Ramos (cell line): ENCODE measurements at regions not wholly inside any gene's neighbourhood (a gene's known extent, or its start where the extent isn't known, plus 50 kb on each side); places are given as distances from the start of the nearest gene placed in this dataset.
"Not testable (repeated sequence)": the region's sequence is repeated elsewhere in the genome, so short reads cannot be mapped to it uniquely, and the experiment has no call there.

Experiments
- in situ Hi-C: fragments of 300-500 bp; cut with MboI; formaldehyde crosslinking; loops from one replicate; pipeline ENCODE4 v1.14.3; 2022; ENCODE audit warnings: low sequenced_read_pairs; ENCODE audit not compliant: unreplicated experiment

DNA sequence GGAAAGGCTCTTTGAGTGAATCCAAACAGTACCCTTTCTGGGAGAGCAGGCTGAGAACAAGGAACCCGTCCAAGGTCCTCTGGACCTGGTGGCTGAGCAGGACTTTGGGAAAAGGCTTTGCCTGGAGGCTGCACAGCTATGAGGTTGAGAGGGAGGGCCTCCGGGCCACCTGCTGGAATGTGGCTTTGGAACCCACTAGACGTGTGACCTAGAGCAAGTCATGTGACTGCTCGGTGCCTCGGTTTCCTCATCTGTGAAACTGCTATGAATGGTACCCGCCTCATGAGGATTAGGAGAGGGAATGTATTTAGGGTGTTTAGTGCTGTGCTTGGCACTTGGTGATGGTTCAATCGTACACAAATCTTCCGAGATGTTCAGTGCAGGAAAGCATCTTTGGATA lies 50.4 kb downstream of the HAPSTR1 start:
- in situ Hi-C loops = loop anchor here (25.0 kb wide), 2 partner anchors 480 to 580 kb away; partner anchors contain the start of gene ABAT

DNA sequence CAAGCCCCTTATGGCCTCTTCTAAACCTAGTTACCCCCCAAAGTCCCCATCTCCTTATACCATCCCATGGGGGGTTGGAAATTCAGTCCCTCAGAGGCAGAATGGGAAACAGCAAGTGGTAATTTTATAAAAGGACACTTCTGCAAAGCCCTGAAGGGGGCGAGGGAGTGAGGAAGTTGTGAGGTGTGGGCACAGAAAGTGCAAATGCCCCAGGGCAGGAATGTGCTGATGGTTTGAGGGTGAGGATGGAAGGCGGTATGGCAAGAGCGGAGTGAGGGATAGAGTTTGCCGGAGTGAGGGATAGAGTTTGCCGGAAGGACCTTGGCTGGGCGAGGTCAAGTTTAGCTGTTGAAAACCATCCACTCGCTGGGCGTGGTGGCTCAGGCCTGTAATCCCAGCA lies 52.7 kb downstream of the HAPSTR1 start:
- in situ Hi-C loops = loop anchor here (25.0 kb wide), 2 partner anchors 482 to 582 kb away; partner anchors contain the start of gene ABAT

DNA sequence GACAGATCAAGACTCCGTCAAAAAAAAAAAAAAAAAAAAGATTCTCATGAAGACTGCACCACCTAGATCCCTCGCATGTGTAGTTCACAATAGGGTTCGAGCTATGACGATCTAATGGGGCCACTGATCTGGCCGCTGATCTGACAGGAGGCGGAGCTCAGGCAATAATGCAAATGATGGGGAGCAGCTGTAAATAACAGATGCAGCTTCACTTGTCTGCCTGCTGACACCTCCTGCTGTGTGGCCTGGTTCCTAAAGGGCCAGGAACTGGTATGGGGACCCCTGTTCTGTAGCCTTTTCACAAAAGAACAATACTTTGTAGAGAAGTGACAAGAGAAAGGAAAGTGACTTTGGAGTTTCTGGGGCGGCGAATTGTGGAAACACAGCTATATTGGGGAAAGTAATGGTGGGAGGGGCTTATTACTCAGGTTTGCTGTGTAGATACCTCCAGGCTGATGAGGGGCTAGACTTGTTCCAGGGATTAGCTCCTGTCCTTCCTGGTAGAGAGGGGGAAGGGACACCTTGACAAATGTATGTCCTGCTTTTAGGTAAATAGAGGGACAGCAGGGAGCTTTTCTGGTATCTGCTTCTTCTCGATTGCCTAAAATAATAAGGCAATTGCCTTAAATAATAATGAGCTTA lies 57.1 kb downstream of the HAPSTR1 start:
- in situ Hi-C loops = loop anchor here (25.0 kb wide), 2 partner anchors 486 to 586 kb away; partner anchors contain the start of gene ABAT

DNA sequence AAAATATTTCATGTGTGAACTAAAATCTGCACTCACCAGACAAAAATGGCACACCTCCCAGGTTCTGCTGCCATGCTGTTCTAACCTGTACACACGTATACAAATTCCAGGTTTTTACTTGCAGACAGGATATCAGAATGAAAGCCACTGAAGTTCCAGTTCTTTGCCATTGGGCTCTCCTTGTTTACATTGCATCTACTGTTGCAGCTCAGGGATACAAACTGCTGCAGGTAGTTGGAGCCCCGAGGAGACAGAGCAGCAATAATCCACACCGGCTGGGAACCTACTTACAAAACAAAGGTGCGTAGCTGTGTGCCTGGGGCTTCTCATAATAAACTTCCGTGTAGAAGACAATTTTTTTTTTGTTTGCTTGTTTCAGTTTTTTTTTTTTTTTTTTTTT lies 59.6 kb downstream of the HAPSTR1 start:
- in situ Hi-C loops = no loop called here

DNA sequence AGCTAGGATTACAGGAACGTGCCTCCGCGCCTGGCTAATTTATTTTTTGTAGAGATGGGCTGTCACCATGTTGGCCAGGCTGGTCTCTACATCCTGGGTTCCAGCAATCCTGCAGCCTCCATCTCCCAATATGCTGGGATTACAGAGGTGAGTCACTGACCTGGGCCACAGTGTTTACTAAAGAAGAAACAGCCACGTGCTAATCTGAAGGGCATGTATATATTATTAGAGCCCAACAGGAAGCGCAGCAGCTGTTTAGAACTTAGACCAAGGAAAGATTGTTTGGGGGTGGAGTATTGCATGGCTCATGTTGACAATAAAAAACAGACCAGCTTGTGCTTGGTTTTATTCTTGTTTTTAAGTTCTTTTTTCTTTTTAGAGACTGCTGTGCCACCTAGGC lies 60.2 kb downstream of the HAPSTR1 start:
- in situ Hi-C loops = no loop called here

DNA sequence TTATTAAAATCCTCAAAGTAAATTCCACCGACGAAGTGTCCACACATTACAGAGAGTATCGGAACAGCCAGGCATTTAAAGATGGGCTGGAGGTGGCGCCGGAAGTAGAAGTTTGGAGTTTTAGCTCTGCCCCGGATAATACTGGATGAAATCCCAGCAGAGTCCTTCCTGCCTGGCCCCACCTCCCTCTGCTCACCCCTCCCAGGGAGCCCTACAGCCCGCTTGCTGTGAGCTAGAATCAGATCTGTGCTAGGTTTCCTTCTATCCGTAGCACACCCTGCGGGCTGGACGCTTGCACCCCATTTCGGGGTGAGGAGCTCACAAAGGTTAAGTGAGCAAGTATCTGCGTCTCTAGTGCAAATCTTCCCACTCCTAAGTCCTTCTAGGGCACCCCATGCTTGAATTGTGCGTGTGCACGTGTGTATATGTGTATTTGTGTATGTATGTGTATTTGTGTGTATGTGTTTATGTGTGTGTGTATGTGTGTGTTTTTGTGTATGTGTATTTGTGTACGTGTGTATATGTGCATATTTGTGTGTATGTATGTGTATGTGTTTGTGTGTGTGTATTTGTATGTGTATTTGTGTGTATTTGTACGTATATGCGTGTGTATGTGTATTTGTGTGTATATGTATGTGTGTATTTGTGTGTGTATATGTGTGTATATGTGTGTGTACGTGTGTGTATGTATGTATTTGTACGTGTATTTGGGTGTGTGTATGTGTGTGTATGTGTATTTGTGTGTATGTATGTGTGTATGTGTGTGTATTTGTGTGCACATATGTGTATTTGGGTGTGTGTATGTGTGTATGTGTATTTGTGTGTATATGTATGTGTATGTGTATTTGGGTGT lies 61.4 kb downstream of the HAPSTR1 start:
- in situ Hi-C loops = no loop called here

DNA sequence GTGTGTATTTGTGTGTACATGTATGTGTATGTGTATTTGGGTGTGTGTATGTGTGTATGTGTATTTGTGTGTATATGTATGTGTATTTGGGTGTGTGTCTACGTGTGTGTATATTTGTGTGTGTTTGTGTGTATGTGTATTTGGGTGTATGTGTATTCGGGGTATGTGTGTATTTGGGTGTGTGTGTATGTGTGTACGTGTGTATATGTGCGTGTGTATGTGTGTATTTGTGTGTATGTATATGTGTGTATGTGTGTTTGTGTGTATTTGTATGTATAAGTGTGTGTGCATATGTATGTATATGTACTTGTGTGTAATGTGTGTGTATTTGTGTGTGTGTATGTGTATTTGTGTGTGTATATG lies 62.0 kb downstream of the HAPSTR1 start:
- in situ Hi-C loops = no loop called here

DNA sequence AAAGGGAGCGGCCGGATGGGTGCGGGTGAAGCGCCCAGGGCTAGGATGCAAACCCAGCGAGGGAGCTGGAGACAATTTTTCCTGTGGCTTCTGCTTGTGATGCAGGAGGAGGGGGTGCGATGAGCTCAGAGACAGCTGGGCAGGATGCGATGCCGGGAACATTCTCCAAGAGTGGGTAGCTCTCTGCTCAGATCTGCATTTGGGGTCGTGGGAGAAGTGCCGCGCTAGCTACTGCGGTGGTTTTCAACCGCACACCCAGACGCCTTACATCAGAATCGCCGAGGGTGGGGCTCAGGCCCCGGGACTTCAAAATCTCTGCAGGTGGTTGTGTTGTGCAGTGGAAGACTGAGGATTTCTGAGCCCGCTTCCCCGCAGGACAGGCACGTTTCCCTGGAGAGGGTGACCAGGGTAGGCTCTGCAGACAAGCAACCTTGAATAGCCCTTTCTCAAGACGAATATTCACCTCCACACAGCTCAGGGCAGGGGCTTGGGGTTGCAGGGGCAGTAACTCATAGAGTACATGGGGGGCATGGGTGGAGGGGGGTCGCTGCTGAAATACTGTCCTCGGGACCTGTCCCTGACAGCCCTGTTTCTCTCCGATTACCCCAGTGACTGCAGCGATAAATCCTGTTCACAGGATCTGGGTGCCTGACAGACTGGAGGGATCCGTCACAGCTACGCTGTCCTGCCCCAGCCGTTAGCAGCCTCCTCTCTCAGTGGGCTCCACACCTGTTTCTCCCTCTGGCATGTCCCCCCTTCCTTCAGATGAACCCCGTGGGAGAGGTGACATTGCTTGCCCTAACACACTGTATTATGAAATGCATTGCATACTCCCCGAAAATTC lies 63.3 kb downstream of the HAPSTR1 start:
- in situ Hi-C loops = no loop called here

DNA sequence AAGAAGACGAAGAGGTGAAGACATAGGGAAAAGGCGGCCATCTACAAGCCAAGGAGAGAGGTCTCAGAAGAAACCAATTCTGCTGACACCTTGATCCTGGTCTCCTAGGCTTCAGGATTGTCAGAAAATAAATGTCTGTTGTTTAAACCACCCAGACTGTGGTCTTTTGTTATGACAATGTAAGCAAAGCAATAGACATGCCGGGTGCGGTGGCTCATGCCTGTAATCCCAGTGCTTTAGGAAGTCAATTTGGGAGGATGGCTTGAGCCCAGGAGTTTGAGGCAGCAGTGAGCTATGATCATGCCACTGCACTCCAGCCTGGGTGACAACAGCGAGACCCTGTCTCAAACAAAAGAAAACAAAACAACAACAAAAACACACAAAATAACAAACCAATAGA lies 64.4 kb downstream of the HAPSTR1 start:
- in situ Hi-C loops = no loop called here

DNA sequence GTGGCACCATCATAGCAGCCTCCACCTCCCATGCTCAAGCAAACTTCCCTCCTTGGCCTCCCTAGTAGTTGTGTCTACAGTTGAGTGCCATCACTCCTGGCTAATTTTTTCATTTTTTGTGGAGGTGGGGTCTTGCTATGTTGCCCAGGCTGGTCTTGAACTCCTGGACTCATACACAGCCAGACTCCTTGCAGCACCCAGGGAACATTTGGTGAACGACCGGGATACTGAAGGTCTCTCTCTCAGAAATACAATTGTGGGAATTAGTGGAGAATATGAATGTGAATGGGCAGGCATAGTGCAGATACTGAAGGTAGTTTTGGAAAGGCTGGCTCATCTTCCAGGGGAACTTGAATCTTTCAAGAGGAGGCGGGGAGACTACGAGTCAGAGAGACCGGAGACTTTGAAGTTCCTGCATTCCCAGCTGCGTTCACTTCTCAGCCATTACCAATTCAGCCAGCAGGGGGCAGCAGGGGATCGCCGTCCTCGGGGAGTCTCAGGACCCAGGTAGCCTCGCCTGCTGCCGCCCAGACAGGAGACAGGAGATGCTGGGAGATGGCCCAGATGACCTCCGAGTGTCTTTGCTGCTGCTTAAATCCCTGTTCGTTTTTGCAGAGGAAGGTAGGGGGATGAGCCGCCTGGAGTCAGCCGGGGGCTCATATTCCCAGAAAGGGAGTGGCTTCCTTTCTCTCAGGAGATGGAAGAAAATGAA lies 68.6 kb downstream of the HAPSTR1 start:
- in situ Hi-C loops = no loop called here

DNA sequence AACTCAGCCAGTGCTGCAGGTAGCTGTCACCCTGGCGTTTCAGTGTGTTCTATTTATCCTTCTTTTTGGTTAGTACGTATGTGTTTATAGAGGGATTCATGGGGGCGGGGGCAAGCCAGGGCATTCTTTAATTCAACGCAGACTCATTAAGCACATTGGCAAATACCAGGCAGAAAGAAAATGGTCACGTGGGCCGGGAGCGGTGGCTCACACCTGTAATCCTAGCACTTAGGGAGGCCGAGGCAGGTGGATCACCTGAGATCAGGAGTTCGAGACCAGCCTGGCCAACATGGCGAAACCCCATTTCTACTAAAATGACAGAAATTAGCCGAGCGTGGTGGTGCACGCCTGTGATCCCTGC lies 69.1 kb downstream of the HAPSTR1 start:
- in situ Hi-C loops = no loop called here

DNA sequence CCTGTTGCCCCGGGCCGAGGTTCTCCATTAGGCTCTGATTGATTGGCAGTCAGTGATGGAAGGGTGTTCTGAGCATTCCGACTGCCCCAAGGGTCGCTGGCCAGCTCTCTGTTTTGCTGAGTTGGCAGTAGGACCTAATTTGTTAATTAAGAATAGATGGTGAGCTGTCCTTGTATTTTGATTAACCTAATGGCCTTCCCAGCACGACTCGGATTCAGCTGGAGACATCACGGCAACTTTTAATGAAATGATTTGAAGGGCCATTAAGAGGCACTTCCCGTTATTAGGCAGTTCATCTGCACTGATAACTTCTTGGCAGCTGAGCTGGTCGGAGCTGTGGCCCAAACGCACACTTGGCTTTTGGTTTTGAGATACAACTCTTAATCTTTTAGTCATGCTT lies 74.2 kb downstream of the HAPSTR1 start:
- in situ Hi-C loops = no loop called here

DNA sequence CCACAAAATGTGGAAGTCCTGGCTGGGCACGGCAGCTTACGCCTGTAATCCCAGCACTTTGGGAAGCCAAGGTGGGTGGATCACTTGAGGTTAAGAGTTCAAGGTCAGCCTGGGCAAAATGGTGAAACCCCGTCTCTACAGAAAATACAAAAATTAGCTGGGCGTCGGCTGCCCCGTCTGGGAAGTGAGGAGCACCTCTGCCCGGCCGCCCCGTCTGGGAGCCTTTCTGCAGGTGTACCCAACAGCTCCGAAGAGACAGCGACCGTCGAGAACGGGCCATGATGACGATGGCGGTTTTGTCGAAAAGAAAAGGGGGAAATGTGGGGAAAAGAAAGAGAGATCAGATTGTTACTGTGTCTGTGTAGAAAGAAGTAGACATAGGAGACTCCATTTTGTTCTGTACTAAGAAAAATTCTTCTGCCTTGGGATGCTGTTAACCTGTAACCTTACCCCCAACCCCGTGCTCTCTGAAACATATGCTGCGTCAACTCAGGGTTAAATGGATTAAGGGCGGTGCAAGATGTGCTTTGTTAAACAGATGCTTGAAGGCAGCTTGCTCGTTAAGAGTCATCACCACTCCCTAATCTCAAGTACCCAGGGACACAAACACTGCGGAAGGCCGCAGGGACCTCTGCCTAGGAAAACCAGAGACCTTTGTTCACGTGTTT lies 75.0 kb downstream of the HAPSTR1 start:
- in situ Hi-C loops = not testable (repeated sequence)

DNA sequence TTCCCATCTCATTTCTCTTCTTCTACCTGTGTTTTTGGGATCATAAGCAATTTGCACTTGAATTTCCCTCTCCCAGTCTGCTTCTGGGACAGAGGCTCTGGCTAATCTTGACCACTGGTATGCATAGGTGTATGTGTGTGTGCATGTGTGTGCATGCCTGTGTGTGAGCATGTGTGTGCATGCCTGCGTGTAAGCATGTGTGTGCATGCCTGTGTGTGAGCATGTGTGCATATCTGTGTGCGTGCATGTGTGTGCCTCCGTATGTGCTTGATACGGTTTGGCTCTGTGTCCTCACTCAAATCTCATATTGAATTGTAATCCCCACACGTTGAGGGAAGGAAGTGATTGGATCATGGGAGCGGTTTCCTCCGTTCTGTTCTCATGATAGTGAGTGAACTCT lies 77.7 kb downstream of the HAPSTR1 start:
- in situ Hi-C loops = no loop called here

DNA sequence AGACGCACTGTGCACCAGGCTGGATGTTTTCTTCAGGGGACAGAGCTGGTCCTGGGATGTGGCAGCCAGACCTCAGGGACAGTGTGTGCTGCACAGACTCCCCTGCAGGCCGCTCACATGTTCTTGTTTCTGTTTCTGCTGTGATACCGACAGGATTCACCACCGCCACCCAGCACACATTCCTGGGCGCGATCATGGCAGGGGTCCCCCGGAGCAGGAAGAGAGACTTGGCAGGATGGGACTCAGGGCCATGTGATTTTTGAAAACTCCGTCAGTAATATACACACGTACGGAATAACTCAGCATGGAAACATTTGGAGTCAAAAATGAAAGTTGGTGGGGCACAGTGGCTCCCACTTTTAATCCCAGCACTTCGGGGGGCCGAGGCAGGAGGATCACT lies 79.0 kb downstream of the HAPSTR1 start:
- in situ Hi-C loops = no loop called here

DNA sequence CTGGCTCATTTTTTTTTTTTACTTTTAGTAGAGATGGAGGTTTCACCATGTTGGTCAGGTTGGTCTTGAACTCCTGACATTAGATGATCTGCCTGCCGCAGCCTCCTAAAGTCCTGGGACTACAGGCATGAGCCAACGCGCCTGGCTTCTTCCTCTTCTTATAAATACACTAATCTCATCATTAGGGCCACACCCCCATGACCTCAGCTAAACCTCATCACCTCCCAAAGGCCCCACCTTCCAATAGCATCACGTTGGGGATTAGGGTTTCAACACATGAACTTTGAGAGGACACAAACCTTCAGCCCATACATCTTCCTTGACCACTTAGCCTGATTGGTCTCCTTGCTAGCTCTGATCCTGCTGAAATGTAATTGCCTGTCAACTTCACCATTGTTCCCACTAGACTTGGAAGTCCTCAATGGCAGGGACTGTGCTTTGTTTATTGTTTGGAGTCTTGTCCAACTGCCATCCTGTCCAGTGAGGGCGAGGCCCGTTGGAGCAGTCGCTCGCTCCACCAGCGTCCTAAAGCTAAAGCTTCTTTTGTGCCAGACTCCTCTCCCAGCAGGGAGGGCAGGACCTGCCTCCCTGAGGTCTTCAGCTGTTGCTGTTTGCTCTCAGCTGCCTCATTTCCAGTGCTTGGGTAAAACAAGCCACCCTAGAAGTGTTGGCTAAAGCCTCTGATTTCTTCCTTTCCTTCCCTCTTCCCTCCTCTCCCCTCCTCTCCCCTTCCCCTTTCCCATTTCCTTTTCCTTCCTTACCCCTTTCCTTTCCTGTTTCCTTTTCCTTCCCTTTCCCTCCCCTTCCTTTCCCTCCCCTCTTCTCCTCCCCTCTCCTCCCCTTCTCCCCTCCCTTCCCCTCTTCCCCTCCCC lies 85.3 kb downstream of the HAPSTR1 start:
- in situ Hi-C loops = no loop called here

DNA sequence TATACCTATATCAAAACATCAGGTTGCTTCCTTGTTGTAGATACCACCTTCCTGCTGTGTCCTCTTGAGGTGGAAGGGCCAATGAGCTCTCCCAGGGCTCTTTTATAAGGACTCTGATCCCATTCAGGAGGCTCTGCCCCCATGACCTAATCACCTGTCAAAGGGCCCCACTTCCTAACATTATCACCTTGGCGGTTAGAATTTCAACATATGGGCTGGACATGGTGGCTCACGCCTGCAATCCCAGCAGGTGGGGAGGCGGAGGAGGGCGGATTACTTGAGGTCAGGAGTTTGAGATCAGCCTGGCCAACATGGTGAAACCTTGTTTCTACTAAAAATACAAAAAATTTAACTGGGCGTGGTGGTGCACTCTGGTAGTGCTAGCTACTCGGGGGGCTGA lies 86.4 kb downstream of the HAPSTR1 start:
- in situ Hi-C loops = no loop called here

DNA sequence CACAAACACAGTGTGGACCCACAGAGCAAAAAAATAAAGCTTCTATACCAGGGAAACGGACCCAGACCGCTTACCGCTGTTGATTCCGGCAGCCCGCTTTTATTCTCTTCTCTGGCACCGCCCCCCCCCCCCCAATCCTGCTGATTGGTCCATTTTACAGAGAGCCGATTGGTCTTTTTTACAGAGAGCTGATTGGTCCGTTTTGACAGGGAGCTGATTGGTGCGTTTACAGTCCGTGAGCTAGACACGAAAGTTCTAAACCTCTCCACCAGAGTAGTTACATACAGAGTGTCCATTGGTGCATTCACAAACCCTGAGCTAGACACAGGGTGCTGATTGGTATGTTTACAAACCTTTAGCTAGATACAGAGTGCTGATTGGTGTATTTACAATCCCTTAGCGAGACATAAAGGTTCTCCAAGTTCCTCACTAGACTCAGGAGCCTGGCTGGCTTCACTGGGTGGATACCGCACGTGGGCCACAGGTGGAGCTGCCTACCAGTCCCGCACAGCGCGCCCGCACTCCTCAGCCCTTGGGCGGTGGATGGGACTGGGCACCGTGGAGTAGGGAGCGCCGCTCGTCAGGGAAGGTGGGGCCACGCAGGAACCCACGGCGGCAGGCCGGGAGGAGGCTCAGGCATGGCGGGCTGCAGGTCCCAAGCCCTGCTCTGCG lies 92.4 kb downstream of the HAPSTR1 start:
- in situ Hi-C loops = no loop called here
